ENCODE measurements at regions not wholly inside any gene's neighbourhood (a gene's known extent, or its start where the extent isn't known, plus 50 kb on each side); places are given as distances from the start of the nearest gene placed in this dataset.

- DNase-seq (ENCODE audit: low read depth in 2 of 2): peak; percentile 66 to 75
- H3K4me3 ChIP-seq (replicated peaks in 1 of 2; ENCODE audit: low read depth in 2 of 2, low read length in 2 of 2): peak overlapping the region in 1 of 2 donors; percentile 24
- TF ChIP-seq, protein P1, sequence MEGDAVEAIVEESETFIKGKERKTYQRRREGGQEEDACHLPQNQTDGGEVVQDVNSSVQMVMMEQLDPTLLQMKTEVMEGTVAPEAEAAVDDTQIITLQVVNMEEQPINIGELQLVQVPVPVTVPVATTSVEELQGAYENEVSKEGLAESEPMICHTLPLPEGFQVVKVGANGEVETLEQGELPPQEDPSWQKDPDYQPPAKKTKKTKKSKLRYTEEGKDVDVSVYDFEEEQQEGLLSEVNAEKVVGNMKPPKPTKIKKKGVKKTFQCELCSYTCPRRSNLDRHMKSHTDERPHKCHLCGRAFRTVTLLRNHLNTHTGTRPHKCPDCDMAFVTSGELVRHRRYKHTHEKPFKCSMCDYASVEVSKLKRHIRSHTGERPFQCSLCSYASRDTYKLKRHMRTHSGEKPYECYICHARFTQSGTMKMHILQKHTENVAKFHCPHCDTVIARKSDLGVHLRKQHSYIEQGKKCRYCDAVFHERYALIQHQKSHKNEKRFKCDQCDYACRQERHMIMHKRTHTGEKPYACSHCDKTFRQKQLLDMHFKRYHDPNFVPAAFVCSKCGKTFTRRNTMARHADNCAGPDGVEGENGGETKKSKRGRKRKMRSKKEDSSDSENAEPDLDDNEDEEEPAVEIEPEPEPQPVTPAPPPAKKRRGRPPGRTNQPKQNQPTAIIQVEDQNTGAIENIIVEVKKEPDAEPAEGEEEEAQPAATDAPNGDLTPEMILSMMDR (IDR thresholded peaks at IDR 0.05; ENCODE audit: low read depth, low read length): peak; percentile 91
These were observed 57.4 kb downstream of the OLIG1 start for GRCh38 chr21:33127154-33127867.

- DNase-seq (ENCODE audit: low read depth in 2 of 2): no peak
- TF ChIP-seq, protein P1 (IDR thresholded peaks at IDR 0.05; ENCODE audit: low read depth, low read length): no peak
- H3K4me3 ChIP-seq (replicated peaks in 1 of 2; ENCODE audit: low read depth in 2 of 2, low read length in 2 of 2): no peak overlapping the region
These were observed 57.9 kb downstream of the OLIG1 start for GRCh38 chr21:33127868-33128242.

- TF ChIP-seq, protein P1 (IDR thresholded peaks at IDR 0.05; ENCODE audit: low read depth, low read length): no peak
- DNase-seq (ENCODE audit: low read depth in 2 of 2): no peak
- no peak overlapping the region for H3K4me3 ChIP-seq (replicated peaks in 1 of 2; ENCODE audit: low read depth in 2 of 2, low read length in 2 of 2)
These were observed 58.6 kb downstream of the OLIG1 start for GRCh38 chr21:33128538-33128937.

DNA sequence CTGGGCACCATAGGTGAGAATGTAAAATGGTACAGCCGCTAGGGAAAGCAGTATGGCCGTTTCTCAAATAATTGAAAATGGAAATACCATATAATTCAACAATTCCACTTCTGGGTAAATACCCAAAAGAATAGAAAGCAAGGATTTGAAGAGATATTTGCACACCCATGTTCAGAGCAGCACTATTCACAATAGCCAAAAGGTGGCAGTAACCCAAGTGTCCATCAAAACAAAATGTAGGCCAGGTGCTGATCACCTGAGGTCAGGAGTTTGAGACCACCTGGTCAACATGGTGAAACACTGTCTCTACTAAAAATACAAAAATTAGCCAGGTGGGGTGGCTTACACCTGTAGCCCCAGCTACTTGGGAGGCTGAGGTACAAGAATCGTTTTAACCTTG, 62.1 kb downstream of the OLIG1 start:
- TF ChIP-seq, protein P1 (IDR thresholded peaks at IDR 0.05; ENCODE audit: low read depth, low read length): peak; percentile 22
- no peak for DNase-seq (ENCODE audit: low read depth in 2 of 2)
- H3K4me3 ChIP-seq (replicated peaks in 1 of 2; ENCODE audit: low read depth in 2 of 2, low read length in 2 of 2): no peak overlapping the region

DNA sequence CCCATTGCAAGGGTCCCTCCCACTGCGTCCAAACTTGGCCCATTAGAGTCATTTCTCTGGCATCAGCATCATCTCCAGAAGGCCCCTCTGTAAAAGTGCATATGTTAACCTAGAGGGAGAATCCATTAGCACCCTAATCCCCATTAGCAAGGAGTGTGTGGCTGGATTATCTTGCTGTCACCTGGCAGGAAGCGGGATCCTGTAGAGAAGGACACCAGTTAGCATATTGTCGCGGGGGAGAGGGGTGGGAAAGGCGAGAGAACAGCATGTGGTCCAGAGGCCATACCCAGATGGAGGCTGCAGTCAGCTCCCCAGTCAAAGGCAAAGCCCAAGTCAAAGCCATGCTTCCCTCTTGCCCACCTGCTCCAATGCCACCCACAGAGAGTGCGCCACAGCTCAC, 64.0 kb downstream of the OLIG1 start:
- TF ChIP-seq, protein P1 (IDR thresholded peaks at IDR 0.05; ENCODE audit: low read depth, low read length): no peak
- H3K4me3 ChIP-seq (replicated peaks in 1 of 2; ENCODE audit: low read depth in 2 of 2, low read length in 2 of 2): no peak overlapping the region
- no peak for DNase-seq (ENCODE audit: low read depth in 2 of 2)

- DNase-seq (ENCODE audit: low read depth in 2 of 2): no peak
- TF ChIP-seq, protein P1 (IDR thresholded peaks at IDR 0.05; ENCODE audit: low read depth, low read length): no peak
- no peak overlapping the region for H3K4me3 ChIP-seq (replicated peaks in 1 of 2; ENCODE audit: low read depth in 2 of 2, low read length in 2 of 2)
These were observed 66.0 kb downstream of the OLIG1 start for GRCh38 chr21:33135925-33136324.

All from cardiac fibroblast (primary cell).